Effector CD4-positive, alpha-beta T cell (primary cell): ENCODE measurements at regions not wholly inside any gene's neighbourhood (a gene's known extent, or its start where the extent isn't known, plus 50 kb on each side); places are given as distances from the start of the nearest gene placed in this dataset.
"Not testable (repeated sequence)": the region's sequence is repeated elsewhere in the genome, so short reads cannot be mapped to it uniquely, and the experiment has no call there.

Experiments used
- DNase-seq: peaks from one replicate; pipeline ENCODE4 v3.0.0-alpha.2; 2020

GRCh38 chr4:188377816-188378215, 238.6 kb downstream of the TRIML1 start:
- DNase-seq: no peak

GRCh38 chr4:188383180-188383579, 243.9 kb downstream of the TRIML1 start:
- no peak for DNase-seq

GRCh38 chr4:188387179-188387791, 248.0 kb downstream of the TRIML1 start:
- no peak for DNase-seq

GRCh38 chr4:188391349-188391748, 252.1 kb downstream of the TRIML1 start:
- DNase-seq: not testable (repeated sequence)

- DNase-seq: no peak
Measured at GRCh38 chr4:188396037-188396436, 256.8 kb downstream of the TRIML1 start.

- DNase-seq: no peak
Measured at GRCh38 chr4:188399834-188400233, 260.6 kb downstream of the TRIML1 start.

GRCh38 chr4:188400451-188400850, 261.2 kb downstream of the TRIML1 start:
- DNase-seq: no peak

- DNase-seq: no peak
Measured at GRCh38 chr4:188403272-188403671, 264.0 kb downstream of the TRIML1 start.

- not testable (repeated sequence) for DNase-seq
Measured at GRCh38 chr4:188405071-188405835, 266.0 kb downstream of the TRIML1 start.

GRCh38 chr4:188408244-188409030, 269.2 kb downstream of the TRIML1 start:
- no peak for DNase-seq

- DNase-seq: no peak
Measured at GRCh38 chr4:188409851-188410250, 270.6 kb downstream of the TRIML1 start.

GRCh38 chr4:188411805-188412204, 272.6 kb downstream of the TRIML1 start:
- no peak for DNase-seq

- DNase-seq: no peak
Measured at GRCh38 chr4:188412499-188412898, 273.3 kb downstream of the TRIML1 start.

GRCh38 chr4:188414441-188414840, 275.2 kb downstream of the TRIML1 start:
- no peak for DNase-seq

- no peak for DNase-seq
Measured at GRCh38 chr4:188417181-188417580, 277.9 kb downstream of the TRIML1 start.

GRCh38 chr4:188423039-188423438, 283.8 kb downstream of the TRIML1 start:
- DNase-seq: no peak

GRCh38 chr4:188428935-188429334, 289.7 kb downstream of the TRIML1 start:
- no peak for DNase-seq

- no peak for DNase-seq
Measured at GRCh38 chr4:188429965-188430364, 290.7 kb downstream of the TRIML1 start.

GRCh38 chr4:188430384-188430783, 291.1 kb downstream of the TRIML1 start:
- DNase-seq: no peak

GRCh38 chr4:188432328-188432727, 293.1 kb downstream of the TRIML1 start:
- no peak for DNase-seq

GRCh38 chr4:188433741-188434315, 294.6 kb downstream of the TRIML1 start:
- no peak for DNase-seq

- no peak for DNase-seq
Measured at GRCh38 chr4:188434643-188435042, 295.4 kb downstream of the TRIML1 start.

GRCh38 chr4:188435381-188435780, 296.1 kb downstream of the TRIML1 start:
- no peak for DNase-seq
